A172 (cell line): ENCODE measurements at regions not wholly inside any gene's neighbourhood (a gene's known extent, or its start where the extent isn't known, plus 50 kb on each side); places are given as distances from the start of the nearest gene placed in this dataset.

Experiments used
- DNase-seq: peaks from one replicate; pipeline ENCODE4 v3.0.0-alpha.2; 2015; ENCODE audit warnings: low spot score

- DNase-seq: no peak
Measured at GRCh38 chr14:53807542-53807941, 149.1 kb downstream of the BMP4 start.

GRCh38 chr14:53807108-53807507 is 149.5 kb downstream of the BMP4 start:
- no peak for DNase-seq

- DNase-seq: no peak
Measured at GRCh38 chr14:53796734-53797133, 159.9 kb downstream of the BMP4 start.

DNA sequence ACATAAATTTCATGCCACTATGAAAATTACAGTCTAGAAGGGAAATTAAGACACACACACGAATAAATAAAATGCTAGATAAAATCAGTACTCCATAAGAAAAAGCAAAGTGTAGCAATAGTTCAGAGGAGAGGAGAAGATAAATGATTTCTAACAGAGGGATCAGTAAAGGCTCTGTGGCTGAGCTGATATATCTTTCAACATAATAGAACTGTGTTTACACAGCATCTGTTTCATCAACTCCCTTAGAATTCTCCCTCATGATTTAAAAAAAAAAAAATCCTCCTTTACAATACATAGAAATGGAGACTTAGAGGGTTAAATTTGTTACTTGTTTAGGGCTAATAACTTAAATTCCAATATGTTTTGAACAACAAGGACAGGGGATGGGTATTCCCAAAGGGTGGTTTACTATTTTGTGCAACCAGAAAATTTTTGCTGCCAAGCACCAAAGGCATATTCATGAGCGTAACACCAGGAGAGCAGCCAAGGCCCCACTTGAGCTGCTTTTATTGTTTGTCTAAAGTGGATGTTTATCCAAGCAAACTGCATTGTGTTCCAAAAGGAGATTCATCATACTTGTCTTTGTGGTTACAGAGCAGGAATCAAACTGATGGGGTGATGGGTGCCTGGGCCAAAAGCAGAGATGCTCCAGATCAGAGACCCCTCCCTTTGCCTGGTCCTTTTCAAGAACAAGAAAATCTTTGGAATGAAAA is 162.7 kb downstream of the BMP4 start:
- DNase-seq: peak; percentile 11

- DNase-seq: no peak
Measured at GRCh38 chr14:53792909-53793308, 163.7 kb downstream of the BMP4 start.

- no peak for DNase-seq
Measured at GRCh38 chr14:53790731-53791500, 165.7 kb downstream of the BMP4 start.

DNA sequence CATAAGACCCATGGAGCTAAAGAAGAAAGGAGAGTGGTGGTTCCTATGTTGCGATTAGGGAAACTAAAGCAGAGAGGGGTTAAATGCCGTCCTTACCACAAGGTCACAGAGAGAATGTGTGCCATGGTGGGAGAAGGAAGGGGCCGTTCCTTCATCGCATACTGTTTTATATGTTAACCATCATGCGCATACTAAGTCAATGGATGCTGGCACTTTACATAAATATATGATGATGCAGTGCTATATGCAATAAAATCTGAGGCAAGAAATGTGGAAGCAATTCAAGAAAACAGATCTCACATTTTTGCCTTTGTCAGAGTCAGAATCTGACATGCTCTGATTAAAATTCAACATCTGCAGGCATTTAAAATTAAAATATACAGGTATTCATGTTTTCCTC is 168.1 kb downstream of the BMP4 start:
- no peak for DNase-seq

- no peak for DNase-seq
Measured at GRCh38 chr14:53786045-53786444, 170.6 kb downstream of the BMP4 start.

- no peak for DNase-seq
Measured at GRCh38 chr14:53784688-53785087, 171.9 kb downstream of the BMP4 start.

GRCh38 chr14:53783256-53783655 is 173.4 kb downstream of the BMP4 start:
- no peak for DNase-seq

DNA sequence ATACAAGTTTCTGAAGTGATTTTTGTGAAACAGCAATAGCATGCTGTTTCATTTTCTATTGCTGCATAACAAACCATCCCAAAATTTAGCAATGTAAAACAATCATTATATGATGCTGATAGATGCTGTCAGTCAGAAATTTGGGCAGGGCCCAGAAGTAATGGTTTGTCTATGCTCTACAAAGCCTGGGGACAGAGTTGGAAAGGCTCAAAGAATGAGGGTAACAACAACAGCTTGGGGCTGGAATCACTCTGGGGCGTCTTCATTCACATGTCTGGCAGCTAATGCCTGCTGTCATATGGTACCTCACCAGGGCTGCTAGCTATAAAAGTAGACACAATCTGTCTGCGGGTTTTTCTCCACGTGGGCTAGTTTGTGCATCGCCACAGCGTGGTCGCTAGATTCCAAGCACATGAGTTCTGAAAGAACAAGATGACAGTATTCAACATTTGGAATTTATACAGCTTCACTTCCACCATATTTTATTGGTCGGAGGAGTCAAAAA is 176.5 kb downstream of the BMP4 start:
- no peak for DNase-seq

DNA sequence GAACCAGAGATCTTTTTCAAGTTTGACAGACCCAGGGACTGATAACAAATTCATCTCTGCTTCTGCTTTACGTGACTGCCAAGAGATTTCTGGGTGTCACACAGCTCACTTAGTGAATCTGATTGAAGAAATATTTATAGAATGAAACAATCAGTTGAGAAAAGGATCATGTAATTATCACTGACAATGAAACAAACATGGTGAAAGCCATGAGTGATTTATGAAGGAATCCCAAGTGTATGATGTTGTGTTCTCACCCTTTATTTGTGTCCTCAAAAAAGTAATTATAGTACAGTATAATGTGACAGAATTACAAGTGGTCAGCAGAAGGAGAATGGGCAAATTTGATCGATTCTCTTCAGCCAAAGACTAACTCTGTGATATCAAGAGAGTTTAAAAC is 177.3 kb downstream of the BMP4 start:
- no peak for DNase-seq

DNA sequence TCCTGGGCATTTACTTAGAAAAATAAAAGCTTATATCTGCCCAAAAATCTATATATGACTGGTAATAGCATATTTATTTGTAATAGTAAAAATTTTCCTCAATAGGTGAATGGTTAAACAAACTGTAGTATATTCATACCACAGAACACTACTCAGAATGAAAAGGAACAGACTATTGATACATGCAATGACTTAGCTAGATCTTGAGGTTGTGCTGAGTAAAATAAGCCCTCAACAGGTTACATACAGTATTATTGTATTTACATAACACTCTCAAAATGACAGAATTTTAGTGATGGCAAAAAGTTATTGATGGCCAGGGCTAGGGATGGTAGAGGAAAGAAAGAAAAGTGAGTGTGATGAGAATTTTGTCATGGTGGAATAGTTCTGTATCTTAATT is 178.4 kb downstream of the BMP4 start:
- DNase-seq: no peak

DNA sequence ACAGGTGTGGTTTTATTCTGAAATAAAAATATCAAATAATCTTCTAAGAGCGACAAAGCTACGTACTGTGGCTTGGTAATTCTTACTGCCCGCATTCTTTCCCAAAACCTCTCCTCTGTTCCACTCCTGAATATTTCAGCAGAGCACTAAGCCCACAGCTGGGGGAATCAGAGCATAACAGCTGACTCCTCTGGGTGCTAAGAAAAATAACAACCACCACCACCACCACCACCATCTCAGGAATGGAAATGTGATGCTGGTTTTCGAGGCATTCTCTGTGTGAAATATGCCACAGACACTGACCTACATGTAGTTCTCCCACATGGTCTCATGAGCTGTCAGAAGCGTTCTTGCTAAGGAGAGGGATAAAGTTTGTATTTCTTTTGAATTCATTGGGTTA is 183.7 kb downstream of the BMP4 start:
- no peak for DNase-seq

- DNase-seq: no peak
Measured at GRCh38 chr14:53767566-53767965, 189.1 kb downstream of the BMP4 start.

- no peak for DNase-seq
Measured at GRCh38 chr14:53766601-53767000, 190.0 kb downstream of the BMP4 start.

GRCh38 chr14:53766106-53766505 is 190.5 kb downstream of the BMP4 start:
- no peak for DNase-seq

DNA sequence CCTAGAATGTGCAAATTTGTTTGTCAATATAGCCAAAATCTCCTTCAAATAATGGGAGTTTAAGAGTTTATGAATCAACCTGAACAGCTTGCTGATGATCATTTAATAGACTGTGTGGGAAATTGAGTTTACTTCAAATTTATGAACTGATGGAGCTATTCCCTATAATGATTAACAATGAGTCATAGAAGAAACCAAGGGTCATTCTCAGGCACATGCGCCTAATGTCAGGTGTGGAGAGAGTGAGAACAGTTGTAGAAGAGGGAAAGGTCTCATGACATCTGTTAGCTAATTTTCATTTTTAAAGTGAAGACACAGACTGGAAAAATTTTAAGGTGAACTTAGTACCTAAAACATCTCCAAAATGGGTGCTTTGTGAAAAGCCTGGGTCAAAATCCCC is 191.8 kb downstream of the BMP4 start:
- no peak for DNase-seq

DNA sequence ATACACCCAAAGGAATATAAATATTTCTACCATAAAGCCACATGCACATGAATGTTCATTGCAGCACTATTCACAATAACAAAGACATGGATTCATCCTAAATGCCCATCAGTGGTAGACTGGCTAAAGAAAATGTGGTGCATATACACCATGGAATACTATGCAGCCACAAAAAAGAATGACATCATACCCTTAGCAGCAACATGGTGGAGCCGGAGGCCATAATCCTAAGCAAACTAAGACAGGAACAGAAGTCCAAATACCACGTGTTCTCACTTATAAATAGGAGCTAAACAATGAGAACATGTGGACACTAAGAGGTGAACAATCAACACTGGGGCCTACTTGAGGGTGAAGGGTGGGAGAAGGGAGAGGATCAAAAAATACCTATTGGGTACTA is 198.5 kb downstream of the BMP4 start:
- DNase-seq: no peak

GRCh38 chr14:53757732-53758131 is 198.9 kb downstream of the BMP4 start:
- no peak for DNase-seq

DNA sequence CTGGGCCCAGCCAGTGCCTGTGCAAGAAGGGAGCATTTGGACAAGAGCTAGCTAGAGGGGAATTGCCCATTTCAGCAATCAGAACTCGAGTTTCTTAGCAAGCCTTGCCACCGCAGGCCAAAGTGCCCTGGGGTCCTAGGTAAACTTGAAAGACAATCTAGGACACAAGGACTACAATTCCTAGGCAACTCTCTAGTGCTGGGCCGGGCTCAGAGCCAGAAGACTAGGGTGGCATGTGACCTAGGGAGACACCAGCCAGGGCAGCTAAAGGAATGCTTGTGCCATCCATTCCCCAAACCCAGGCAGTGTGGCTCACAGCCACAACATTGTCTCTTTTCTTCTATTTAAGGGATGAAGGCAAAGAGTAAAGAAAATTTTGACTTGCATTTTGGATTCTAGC is 205.0 kb downstream of the BMP4 start:
- DNase-seq: no peak

- DNase-seq: no peak
Measured at GRCh38 chr14:53748691-53749090, 207.9 kb downstream of the BMP4 start.

DNA sequence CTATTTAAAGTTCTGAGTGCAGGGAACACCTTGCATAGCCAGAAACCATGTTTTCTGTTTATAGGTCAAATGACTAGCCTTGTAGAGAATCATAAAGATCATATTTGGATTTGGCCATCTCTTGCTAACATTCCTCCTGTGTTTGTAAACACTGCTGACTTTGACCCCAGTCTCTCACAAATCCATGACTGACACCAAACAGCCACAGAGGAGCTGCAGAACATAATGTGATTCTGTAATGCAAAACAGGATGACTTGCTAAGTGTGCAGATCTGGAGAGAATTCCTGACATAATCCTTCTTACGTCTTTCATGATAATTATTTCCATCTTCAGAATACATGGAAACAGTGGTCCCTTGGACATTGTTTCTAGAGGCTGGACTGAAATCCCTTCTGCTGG is 211.8 kb downstream of the BMP4 start:
- no peak for DNase-seq
